ENCODE measurements at regions not wholly inside any gene's neighbourhood (a gene's known extent, or its start where the extent isn't known, plus 50 kb on each side); places are given as distances from the start of the nearest gene placed in this dataset.
A peak's percentile ranks its signal among the peaks of the same experiment; 100 is the strongest.

GRCh38 chr7:47145186-47145725, 436.7 kb downstream of the TNS3 start:
- DNase-seq = no peak

DNA sequence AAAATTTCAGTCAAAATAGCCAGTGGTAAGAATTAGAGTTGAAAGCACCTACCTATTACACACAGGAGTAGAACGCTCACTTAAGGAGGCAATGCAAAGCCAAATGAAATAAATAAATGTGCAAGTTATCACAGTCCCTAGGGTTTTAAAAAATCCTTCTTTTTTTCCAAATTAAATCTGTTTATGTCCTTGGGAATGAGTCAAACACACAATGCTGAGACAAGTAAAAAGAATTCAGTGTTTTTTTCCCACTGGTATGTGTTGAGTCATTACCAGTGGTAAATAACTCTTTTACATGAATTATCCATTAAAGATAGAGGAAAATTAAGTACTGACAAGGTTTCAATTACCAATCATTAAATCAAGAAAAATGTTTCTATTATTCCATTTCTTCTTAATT, 438.6 kb downstream of the TNS3 start:
- DNase-seq = no peak

DNA sequence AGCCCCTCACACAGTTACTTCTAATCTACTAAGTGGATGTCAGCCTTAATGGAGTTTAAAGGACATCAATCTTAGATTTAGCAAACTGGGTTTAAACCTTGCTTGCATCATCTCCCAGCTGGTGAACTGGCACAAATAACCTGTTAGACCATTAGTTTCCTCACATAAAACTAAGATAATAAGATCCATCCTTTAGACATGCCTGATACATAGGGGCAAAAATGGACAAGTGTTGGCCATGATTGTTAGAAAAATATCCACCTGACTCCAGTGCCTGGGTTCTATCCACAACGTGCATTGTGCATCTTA, 439.1 kb downstream of the TNS3 start:
- DNase-seq = no peak

DNA sequence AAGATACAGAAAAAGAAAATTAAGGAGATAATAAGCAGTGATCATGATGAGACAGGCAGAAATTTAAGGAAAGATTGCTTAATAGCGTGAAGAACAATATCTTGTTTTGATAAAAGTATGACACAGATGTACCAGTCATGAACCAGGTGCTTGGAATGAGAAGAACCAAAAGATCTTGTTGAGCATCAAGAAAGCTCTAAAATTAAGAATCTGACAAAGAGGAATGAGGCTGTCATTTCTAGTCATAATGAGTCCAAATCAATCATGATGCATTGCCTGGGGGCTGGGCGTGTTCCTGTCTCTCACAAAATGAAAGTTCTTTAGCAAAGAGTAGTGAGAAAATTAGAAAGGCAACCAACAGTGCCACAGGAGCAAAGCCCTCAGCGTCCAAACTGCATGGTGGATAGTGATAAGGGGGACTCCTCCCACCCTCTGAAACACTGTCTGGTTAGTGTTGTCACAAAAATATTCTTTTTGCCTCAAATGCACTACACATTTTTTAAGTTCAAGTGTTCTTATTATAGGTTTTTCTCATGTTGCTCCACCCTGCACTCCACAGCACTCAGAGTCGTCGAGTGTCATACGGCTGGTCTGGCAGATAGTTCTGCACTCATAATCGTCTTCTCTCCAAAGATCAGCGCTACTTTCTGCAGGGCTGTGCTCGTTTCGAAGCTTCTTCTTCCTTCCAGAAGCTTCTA, 439.6 kb downstream of the TNS3 start:
- DNase-seq = no peak

DNA sequence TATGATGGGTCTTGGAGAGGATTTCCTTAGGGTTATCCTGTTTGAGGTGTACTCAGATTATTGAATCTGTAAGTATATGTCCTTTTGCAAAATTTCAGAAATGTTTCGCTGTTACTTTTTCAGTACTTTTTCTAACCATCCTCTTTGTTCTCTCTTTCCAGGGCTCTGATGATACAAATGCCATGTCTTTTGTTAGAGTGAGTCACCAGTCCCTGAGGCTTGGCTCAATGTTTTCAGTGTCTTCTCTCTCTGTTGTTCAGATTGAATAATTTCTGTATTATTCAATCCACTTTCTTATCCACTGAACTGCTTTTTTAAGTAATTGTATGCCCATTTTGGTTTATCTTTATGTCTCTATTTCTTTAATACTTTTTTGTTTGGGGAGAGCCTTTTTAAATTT, 449.4 kb downstream of the TNS3 start:
- no peak for DNase-seq

DNA sequence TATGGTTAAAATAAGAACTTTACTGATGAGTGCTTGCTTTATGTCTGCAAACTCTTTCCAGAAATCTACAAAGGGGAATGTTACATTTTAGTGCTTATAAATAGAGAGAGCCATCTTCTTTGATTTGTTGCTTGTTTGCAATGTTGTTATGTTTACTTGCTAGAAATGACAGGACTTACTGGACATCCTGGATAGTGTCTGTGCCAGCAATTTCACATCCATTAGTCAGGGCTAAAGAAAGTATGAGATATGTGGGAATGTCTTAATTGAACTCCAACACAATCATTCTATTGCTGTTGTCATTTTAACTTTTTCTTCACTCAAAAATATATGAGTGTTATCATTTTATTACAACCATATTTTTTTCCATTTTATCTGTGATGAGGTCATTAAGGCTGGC, 453.2 kb downstream of the TNS3 start:
- no peak for DNase-seq

DNA sequence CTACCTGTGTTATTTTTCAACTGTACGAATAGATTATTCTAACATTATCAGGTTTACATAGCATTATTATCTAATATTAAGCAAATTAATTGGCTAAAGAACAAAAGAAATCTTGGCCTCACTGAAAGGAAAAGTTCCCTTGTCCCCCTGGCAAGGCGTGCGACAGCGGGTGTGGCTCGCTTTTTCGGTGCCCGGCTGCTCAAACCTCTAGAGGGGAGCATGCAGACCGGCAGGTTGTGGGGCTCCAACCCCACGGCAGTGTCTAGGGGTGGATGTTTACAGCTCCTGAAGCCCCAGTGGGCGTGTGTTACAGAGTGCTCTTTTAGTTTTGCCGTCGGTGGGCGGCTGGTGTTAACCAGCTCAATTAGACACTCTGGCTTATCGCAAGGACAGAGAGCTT, 456.4 kb downstream of the TNS3 start:
- DNase-seq = no peak

DNA sequence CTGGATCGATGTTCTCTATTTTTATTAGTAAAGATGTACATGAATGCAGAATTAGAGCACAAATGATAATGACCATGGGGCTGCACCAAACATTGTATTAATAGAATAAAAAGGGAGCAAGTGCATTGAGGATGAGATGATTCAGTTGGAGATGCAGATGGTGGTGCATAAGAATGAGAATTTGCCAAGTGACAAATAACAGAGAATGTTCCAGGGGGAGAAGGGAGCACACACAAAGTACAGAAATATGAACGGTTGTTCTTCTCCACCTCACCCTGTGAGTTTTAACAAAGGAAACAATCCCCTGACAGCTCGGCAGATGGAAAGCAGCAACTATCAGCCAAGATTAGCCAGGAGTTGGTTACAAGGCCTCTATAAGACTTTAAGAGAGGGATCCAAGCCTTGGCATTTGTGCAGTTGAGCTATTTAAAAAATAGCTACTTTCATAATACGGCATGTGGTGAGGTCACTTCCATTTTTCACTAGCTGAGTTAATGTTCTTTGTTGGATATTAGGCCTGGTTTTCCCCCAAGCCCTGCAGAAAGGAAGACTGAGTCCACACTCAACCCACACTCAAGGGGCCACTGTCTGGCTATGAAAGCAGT, 462.5 kb downstream of the TNS3 start:
- DNase-seq = no peak

DNA sequence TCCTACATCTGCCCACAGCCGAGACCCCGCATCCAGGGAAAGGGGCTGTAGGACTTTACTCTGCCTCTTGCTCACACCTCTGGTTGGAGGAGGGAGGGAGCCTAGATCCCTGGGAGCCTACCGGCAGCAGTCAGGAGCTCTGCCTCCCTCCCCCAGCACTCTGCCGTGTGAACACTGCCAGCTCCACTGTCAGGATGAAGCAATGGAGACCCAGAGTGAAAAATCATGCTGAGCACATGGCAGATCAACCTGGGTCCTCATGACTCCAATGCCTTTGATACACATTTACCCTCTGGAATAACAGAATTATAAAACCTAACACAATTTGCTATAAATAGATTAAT, 477.7 kb downstream of the TNS3 start:
- no peak for DNase-seq

GRCh38 chr7:47103498-47104205, 478.3 kb downstream of the TNS3 start:
- no peak for DNase-seq

DNA sequence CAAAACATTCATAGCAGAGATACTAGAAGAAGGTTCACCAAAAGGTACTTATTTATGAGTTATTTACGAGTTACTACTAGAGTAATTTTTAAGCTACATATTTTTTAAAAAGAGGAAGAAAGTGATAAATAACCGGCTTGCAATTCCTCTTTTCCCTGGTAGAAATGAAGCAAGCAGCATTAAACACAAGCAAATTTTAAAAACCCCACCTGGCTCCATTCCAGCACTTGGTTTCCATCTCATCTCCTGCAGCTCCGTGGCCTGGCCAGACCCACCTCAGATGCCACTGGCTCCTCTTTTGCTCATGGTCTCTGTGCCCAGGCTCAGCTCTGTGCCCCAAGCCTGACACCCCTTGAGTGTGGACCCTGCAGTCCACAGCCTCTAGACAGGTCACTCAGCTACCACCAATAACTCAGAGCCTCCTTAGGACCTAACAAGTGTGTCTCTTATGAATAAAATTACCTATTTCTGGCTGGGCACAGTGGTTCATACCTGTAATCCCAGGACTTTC, 479.5 kb downstream of the TNS3 start:
- DNase-seq = no peak

GRCh38 chr7:47100817-47101435, 481.0 kb downstream of the TNS3 start:
- peak; percentile 5 for DNase-seq

GRCh38 chr7:47100148-47100816, 481.6 kb downstream of the TNS3 start:
- DNase-seq = no peak

GRCh38 chr7:47097431-47097830, 484.5 kb downstream of the TNS3 start:
- no peak for DNase-seq

GRCh38 chr7:47095946-47096345, 486.0 kb downstream of the TNS3 start:
- DNase-seq = no peak

- DNase-seq = no peak
These were observed 487.4 kb downstream of the TNS3 start for GRCh38 chr7:47094462-47094861.

- DNase-seq = no peak
These were observed 488.3 kb downstream of the TNS3 start for GRCh38 chr7:47093320-47094234.

DNA sequence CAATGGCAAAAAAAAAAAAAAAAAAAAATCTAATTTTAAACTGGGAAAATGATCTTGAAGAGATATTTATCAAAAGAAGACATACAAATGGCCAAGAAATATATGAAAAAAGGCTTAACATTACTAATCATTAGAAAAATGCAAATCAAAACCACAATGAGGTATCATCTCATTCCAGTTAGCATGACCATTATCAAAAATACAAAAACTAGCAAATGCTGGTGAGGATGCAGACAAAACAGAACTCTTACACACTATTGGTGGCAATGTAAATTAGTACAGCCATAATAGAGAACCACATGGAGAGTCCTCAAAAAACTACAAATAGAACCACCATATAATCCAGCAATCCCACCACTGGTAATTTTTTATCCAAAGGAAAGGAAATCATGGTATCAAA, 489.6 kb downstream of the TNS3 start:
- DNase-seq = no peak

DNA sequence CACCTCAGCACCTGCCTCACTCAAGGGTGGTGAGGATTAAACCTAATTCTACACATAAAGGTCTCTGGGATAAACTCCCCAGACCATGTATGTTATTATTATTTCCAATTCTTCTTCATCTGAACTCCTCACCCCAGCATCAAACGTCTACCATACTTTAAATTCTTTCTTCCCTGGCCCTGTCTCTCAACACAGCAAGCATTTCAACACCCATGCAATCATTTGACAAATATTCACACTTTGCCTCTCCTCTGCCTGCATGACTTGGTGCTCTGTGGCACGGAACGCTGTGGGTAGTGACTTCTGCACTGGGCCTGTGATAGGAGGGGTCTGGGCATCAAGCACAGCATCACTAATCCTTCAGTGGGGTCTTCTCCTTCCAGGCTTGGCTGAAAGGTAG, 490.8 kb downstream of the TNS3 start:
- no peak for DNase-seq

- no peak for DNase-seq
These were observed 492.4 kb downstream of the TNS3 start for GRCh38 chr7:47089461-47089860.

DNA sequence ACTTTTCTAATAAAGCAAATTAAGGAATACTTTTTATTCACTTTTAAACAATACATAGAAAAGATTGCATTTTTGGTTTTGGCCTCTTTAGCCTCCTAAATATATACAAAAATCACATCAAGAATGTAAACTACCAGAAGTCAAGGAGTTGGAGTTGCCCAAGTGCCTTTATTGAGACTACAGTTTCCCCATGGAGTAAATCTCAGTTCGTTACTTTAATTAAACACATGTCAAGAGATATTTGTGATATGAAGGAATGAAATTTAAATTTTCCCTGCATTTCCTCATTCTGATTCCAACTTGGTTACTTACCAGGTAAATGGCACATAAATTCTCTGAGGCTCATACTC, 492.9 kb downstream of the TNS3 start:
- DNase-seq = no peak
